Caco-2 (cell line): ENCODE measurements at regions not wholly inside any gene's neighbourhood (a gene's known extent, or its start where the extent isn't known, plus 50 kb on each side); places are given as distances from the start of the nearest gene placed in this dataset.
"Not testable (repeated sequence)": the region's sequence is repeated elsewhere in the genome, so short reads cannot be mapped to it uniquely, and the experiment has no call there.

ENCODE experiments used
- BruUV-seq: library from RNA; stranded (reverse); fragments of 400-500 nt; replicated peaks from 2 replicates; lab custom pipeline; 2021; lab: Mats Ljungman, UMichigan
- CTCF ChIA-PET: fragments of 300-600 bp; sonication (Branson Sonifier 250); formaldehyde crosslinking; loops from one replicate; lab custom pipeline; 2022; ENCODE audit warnings: antibody characterized with exemption; lab: Charles Lee
- POLR2A ChIA-PET: fragments of 300-600 bp; sonication (Branson Sonifier 250); formaldehyde crosslinking; loops from one replicate; lab custom pipeline; 2022; ENCODE audit warnings: antibody characterized with exemption; lab: Charles Lee
- DNase-seq, 2 experiments: peaks; one replicate each; pipeline versions ENCODE4 v3.0.0 to v3.0.0-alpha.2; 2020 to 2022
- H3K27me3 ChIP-seq: replicated peaks from 2 replicates; pipeline ENCODE4 v1.6.0; 2011; ENCODE audit warnings: low read length; ENCODE audit not compliant: control insufficient read depth, insufficient read depth
- H3K36me3 ChIP-seq: 2 replicates; pipeline ENCODE4 v1.5.1; 2011; ENCODE audit warnings: low read length; ENCODE audit not compliant: control insufficient read depth, insufficient read depth
- H3K4me1 ChIP-seq: fragments of 250-450 bp; sonication (Bioruptor Pico); 2 replicates; pipeline ENCODE4 v1.5.1; 2020; ENCODE audit warnings: mild to moderate bottlenecking
- H3K4me3 ChIP-seq: 2 replicates; pipeline ENCODE4 v1.5.1; 2011; ENCODE audit warnings: low read depth, mild to moderate bottlenecking, control low read depth, low read length
- H3K9me3 ChIP-seq: fragments of 250-450 bp; sonication (Bioruptor Pico); 2 replicates; pipeline ENCODE4 v1.5.1; 2020; ENCODE audit warnings: mild to moderate bottlenecking, moderate library complexity
- H3K27ac Mint-ChIP-seq: one replicate; pipeline ENCODE4 v1.8.0; 2022; ENCODE audit warnings: mixed read lengths; ENCODE audit not compliant: unreplicated experiment
- H3K27me3 Mint-ChIP-seq: one replicate; pipeline ENCODE4 v1.8.0; 2022; ENCODE audit warnings: mixed read lengths; ENCODE audit not compliant: insufficient read depth, unreplicated experiment
- H3K36me3 Mint-ChIP-seq: one replicate; pipeline ENCODE4 v1.8.0; 2022; ENCODE audit warnings: mild to moderate bottlenecking, mixed read lengths; ENCODE audit not compliant: insufficient read depth, unreplicated experiment
- H3K4me1 Mint-ChIP-seq: one replicate; pipeline ENCODE4 v1.8.0; 2022; ENCODE audit warnings: low read depth, mixed read lengths; ENCODE audit not compliant: unreplicated experiment
- H3K4me3 Mint-ChIP-seq: one replicate; pipeline ENCODE4 v1.8.0; 2022; ENCODE audit warnings: mild to moderate bottlenecking, moderate library complexity, mixed read lengths; ENCODE audit not compliant: unreplicated experiment
- H3K9me3 Mint-ChIP-seq: one replicate; pipeline ENCODE4 v1.8.0; 2022; ENCODE audit warnings: mixed read lengths; ENCODE audit not compliant: unreplicated experiment
- intact Hi-C: fragments of 100-400 bp; cut with micrococcal nuclease; formaldehyde crosslinking; loops from one replicate; pipeline ENCODE4 v1.10.0; 2022; ENCODE audit not compliant: unreplicated experiment

DNA sequence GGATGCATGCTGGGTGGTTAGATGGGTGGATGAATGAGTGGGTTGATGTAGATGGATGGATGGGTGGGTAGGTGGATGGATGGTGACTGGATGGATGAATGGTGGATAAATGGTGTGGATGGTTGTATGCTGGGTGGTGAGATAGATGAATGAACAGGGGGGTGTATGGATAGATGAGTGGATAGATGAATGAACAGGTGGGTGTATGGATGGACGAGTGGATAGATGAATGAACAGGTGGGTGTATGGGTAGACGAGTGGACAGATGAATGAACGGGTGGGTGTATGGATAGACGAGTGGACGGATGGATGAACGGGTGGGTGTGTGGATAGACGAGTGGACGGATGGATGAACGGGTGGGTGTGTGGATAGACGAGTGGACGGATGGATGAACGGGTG, 108.2 kb downstream of the NPIPB11 start:
- DNase-seq, H3K4me1 ChIP-seq, H3K27me3 Mint-ChIP-seq, H3K4me3 ChIP-seq, H3K36me3 ChIP-seq, H3K27me3 ChIP-seq, BruUV-seq, intact Hi-C loops, H3K9me3 Mint-ChIP-seq, H3K4me1 Mint-ChIP-seq, CTCF ChIA-PET, POLR2A ChIA-PET, H3K27ac Mint-ChIP-seq, H3K9me3 ChIP-seq, H3K4me3 Mint-ChIP-seq, H3K36me3 Mint-ChIP-seq: not testable (repeated sequence)

DNA sequence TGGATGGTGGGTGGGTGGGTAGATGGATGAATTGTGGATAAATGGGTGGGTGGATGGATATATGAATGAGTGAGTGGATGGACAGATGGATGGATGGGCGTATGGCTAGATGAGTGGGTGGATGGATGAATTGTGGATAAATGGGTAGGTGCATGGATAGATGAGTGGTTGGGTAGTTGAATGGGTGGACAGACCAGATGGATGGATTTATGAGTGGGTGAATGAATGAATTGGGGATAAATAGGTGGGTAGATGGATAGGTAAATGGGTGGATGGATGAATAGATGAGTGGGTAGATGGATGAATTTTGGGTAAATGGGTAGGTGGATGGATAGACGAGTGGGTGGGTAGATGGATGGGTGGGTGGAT, 108.7 kb downstream of the NPIPB11 start:
- H3K4me1 ChIP-seq, H3K27ac Mint-ChIP-seq, intact Hi-C loops: not testable (repeated sequence)

DNA sequence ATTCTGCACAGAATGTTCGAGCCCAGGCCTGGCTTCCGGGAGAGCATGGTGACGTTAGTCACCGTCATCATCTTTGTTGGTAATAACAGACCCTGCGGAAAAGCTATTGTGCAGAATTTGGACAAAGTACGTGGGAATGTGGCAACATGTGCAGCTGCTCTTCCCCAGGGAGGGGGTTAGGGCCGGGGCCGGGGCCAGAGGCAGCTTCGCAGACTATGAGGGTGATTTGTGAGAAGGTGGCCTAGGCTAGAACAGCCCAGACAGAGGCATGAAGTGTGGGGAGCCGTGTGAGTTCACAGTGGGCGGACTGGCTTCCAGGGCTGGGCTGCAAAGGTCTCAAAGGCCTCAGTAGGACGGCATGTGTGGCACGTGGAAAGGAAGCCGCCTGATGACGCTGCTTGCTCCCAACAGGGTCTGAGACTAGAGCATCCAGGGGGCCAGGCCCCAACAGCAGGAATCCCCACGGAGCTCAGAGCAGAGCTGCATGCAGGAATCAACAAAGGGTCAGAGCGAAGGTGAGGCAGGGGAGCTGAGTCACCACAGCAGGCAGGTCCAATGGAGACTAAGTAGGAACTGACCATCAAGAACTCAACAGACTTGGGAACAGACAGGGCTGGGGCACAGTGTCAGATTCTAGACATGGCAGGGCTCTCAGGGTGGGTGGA, 109.2 kb downstream of the NPIPB11 start:
- H3K27me3 ChIP-seq, H3K4me3 Mint-ChIP-seq, H3K4me3 ChIP-seq, H3K27ac Mint-ChIP-seq, H3K9me3 ChIP-seq, H3K9me3 Mint-ChIP-seq, H3K36me3 ChIP-seq, CTCF ChIA-PET, POLR2A ChIA-PET, H3K36me3 Mint-ChIP-seq, BruUV-seq, intact Hi-C loops, H3K27me3 Mint-ChIP-seq, H3K4me1 Mint-ChIP-seq, H3K4me1 ChIP-seq, DNase-seq: not testable (repeated sequence)

More for the DNA sequence above, 108.7 kb downstream of the NPIPB11 start:
- H3K9me3 Mint-ChIP-seq, BruUV-seq, H3K27me3 Mint-ChIP-seq, H3K36me3 ChIP-seq, H3K27me3 ChIP-seq, POLR2A ChIA-PET, H3K36me3 Mint-ChIP-seq, H3K4me1 Mint-ChIP-seq, H3K9me3 ChIP-seq, H3K4me3 ChIP-seq, CTCF ChIA-PET, H3K4me3 Mint-ChIP-seq, DNase-seq: not testable (repeated sequence)

DNA sequence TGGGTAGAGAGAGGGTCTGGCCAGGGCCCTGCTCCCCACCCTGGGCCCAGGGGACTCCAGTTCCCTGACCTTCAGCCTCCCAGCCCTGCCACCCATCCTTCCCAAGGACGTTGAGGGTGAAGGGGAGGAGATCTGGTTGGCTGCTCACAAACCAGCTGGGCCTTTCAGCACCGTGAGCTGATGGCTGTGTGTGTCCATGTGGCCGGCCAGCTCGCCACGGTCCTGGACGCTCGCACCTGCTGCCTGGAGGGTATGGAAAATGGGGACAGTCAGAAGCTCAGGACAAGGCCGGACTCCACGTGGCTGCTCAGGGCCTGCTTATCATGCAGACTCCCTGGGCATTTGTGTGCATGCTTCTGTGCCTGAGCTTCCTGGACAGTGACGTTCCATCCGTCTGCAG, 110.3 kb downstream of the NPIPB11 start:
- H3K36me3 ChIP-seq, H3K4me1 Mint-ChIP-seq, H3K27me3 ChIP-seq, DNase-seq, BruUV-seq, H3K36me3 Mint-ChIP-seq, H3K4me1 ChIP-seq, H3K9me3 ChIP-seq, H3K27me3 Mint-ChIP-seq, CTCF ChIA-PET, H3K9me3 Mint-ChIP-seq, POLR2A ChIA-PET, intact Hi-C loops, H3K4me3 ChIP-seq, H3K27ac Mint-ChIP-seq, H3K4me3 Mint-ChIP-seq: not testable (repeated sequence)

DNA sequence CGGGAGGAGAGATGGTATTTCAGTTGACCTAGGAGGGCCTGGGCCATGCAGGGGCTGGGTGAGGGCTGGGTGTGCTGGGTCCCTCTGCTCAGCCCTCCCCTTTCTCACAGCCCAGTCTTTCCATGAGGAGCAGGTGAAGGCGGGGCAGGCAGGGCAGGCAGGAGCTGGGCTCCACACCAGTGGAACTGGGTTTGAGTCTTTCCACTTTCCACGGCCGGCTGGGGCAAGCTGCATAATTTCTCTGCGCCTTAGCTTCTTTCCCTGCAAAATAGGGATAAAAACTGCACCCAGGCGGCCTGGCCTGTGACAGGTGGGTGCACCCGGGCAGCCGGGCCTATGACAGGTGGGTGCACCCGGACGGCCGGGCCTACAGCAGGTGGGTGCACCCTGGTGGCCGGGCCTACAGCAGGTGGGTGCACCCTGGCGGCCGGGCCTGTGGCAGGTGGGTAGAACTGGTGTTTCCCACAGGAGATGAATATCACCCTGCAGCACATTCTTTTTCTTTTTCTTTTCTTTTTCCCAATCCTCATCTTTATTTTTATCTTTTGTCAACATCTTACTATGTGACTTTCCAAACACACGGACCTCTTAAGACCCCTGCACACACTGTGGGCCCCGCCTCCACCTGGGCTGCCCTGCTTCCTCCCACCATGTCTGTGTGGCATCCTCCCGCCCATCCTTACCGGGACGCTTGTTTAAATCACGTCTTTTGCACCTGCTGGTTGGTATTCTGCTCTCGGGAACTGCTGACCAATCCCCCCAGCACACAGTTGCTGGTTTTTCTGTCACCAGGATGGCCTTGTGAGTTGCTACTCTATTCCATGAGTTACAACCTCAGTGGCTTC, 111.3 kb downstream of the NPIPB11 start:
- H3K4me1 Mint-ChIP-seq, H3K4me3 Mint-ChIP-seq, intact Hi-C loops, H3K9me3 ChIP-seq, H3K27ac Mint-ChIP-seq, H3K36me3 ChIP-seq, H3K27me3 ChIP-seq, DNase-seq, H3K4me1 ChIP-seq, H3K27me3 Mint-ChIP-seq, H3K36me3 Mint-ChIP-seq, H3K4me3 ChIP-seq, BruUV-seq, H3K9me3 Mint-ChIP-seq, POLR2A ChIA-PET, CTCF ChIA-PET: not testable (repeated sequence)

DNA sequence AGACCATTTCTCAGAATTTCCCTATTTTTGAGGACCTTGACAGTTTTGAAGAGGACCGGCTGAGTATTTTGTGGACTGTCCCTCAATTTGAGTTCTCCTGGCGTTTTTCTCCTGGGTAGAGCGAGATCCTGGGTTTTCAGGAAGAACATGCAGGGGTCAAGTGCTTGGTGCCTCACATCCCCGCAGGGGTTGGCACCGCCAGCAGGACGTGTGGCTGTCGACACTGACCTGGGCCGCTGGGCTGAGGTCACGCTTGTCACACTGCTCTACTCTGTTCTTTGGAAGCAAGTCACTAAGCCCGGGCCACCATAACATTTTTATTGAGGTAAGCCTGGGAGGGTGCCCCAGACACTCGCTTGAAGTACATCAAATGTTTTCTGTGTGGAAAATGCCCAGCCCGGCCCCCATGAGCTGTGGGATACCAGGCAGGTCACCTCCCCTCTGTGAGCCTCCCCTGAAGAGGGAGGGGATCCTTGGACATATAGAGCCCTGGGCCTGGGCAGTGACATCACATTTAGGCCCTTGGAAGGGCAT, 112.0 kb downstream of the NPIPB11 start:
- H3K9me3 Mint-ChIP-seq, H3K4me1 ChIP-seq, BruUV-seq, H3K4me3 Mint-ChIP-seq, intact Hi-C loops, H3K36me3 Mint-ChIP-seq, CTCF ChIA-PET, H3K36me3 ChIP-seq, POLR2A ChIA-PET, DNase-seq, H3K9me3 ChIP-seq, H3K4me3 ChIP-seq, H3K27me3 Mint-ChIP-seq, H3K27me3 ChIP-seq, H3K27ac Mint-ChIP-seq, H3K4me1 Mint-ChIP-seq: not testable (repeated sequence)

DNA sequence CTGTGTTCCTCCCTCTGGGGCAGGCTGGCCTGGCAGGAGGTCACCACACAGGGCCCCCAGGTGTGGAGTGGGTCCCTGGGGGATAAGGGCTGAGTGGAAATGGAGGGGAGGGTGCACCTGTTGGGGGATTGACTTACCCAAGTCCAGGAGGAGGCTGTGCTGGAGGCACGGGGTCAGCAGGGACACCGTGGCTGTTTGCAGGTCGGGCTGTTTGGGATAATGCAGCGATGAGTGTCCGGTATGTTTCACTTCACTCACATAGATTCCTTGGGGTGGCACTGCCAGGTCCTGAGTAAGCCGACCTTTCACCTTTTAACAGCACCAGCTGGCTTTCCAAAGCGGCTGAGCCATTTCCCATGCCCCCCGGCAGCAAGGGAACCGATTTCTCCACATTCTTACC, 113.0 kb downstream of the NPIPB11 start:
- H3K9me3 Mint-ChIP-seq, intact Hi-C loops, BruUV-seq, H3K4me1 ChIP-seq, H3K9me3 ChIP-seq, H3K27me3 ChIP-seq, DNase-seq, H3K27me3 Mint-ChIP-seq, H3K36me3 ChIP-seq, H3K4me1 Mint-ChIP-seq, CTCF ChIA-PET, POLR2A ChIA-PET, H3K4me3 ChIP-seq, H3K4me3 Mint-ChIP-seq, H3K27ac Mint-ChIP-seq, H3K36me3 Mint-ChIP-seq: not testable (repeated sequence)
